ENCODE measurements at regions not wholly inside any gene's neighbourhood (a gene's known extent, or its start where the extent isn't known, plus 50 kb on each side); places are given as distances from the start of the nearest gene placed in this dataset.

DNA sequence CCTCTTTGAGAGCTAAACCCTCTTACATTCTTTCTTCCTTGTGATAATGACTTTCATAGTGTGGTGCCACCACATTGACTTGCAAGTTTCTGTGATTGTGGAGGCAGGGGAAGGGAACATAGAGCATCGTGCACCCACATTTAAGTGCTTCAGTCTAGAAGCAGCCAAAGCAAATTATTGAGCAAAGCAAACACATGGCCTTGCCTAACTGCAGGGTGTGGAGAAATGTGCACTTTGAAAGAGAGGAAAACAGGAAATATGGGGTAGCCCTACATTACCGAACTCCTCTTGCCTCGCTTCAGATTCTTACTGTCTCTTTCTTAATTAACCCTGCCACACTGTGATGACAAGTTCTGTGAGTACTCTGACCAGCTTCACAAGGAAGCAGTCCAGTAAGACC lies 814.6 kb downstream of the SLC4A3 start:
- TF ChIP-seq EZH2 (IDR thresholded peaks at IDR 0.05; ENCODE audit: insufficient read depth, low read length): no peak
- TF ChIP-seq, protein P1, sequence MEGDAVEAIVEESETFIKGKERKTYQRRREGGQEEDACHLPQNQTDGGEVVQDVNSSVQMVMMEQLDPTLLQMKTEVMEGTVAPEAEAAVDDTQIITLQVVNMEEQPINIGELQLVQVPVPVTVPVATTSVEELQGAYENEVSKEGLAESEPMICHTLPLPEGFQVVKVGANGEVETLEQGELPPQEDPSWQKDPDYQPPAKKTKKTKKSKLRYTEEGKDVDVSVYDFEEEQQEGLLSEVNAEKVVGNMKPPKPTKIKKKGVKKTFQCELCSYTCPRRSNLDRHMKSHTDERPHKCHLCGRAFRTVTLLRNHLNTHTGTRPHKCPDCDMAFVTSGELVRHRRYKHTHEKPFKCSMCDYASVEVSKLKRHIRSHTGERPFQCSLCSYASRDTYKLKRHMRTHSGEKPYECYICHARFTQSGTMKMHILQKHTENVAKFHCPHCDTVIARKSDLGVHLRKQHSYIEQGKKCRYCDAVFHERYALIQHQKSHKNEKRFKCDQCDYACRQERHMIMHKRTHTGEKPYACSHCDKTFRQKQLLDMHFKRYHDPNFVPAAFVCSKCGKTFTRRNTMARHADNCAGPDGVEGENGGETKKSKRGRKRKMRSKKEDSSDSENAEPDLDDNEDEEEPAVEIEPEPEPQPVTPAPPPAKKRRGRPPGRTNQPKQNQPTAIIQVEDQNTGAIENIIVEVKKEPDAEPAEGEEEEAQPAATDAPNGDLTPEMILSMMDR (IDR thresholded peaks at IDR 0.05; ENCODE audit: insufficient read depth, low read depth, low read length): no peak
